ENCODE measurements at regions not wholly inside any gene's neighbourhood (a gene's known extent, or its start where the extent isn't known, plus 50 kb on each side); places are given as distances from the start of the nearest gene placed in this dataset.
"Not testable (repeated sequence)": the region's sequence is repeated elsewhere in the genome, so short reads cannot be mapped to it uniquely, and the experiment has no call there.

DNA sequence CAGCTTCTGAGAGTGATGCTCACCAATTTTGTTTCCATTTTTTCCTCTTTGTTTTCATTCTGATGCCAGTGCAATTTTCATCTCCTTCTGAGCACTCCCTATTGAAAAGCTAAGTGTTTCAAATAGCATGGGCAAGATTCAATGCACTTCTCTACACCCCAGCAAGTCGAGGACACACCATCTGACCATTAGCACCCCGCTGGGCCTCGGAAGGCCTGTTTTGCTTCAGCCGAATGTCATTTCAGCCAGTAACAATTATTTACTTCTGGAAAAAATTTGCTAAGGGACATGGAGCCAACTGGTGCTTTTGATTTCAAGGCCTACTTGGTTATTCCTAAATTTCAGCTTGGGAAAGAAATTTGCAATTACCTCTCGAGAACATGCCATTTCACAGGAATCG is 392.4 kb downstream of the RNF144A start:
- DNase-seq: no peak

DNA sequence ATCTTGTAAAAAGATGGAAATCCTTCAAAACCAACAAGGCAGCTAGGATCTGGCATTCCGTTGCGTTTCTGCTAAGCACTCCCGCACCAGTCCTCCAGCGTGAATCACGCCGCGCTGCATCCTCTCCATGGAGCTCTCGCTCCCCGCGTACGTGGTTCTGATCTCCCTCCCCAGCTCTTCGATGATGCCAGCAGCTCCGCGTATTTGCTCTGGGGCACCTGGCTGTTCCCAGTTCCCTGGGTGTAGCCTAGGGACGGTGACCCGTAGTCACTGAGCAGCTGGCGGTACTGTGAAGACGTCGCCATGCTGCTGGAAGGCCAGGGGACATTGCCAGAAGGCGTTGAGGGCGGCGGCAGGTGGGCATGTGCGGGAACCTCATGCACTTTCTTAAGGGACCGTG is 407.5 kb downstream of the RNF144A start:
- DNase-seq: no peak

DNA sequence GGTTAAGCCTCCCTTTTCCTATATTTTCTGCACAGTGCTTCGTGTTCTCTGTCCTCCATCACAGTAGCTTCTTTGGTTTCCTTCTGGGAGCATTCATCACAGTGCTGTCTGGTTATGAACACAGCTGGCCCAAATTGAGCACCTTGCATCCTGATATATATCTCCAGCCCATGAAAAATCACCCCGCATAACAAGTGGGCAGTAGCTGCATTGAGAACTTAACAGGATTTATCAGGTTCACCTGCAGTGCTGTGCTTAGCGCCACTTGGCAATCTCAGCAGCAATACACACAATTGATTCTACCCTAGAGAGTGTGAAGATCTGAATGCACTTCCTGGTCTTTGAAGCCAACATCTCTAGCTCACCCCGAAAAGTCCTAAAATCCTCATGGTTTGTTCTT is 408.0 kb downstream of the RNF144A start:
- DNase-seq: no peak

DNA sequence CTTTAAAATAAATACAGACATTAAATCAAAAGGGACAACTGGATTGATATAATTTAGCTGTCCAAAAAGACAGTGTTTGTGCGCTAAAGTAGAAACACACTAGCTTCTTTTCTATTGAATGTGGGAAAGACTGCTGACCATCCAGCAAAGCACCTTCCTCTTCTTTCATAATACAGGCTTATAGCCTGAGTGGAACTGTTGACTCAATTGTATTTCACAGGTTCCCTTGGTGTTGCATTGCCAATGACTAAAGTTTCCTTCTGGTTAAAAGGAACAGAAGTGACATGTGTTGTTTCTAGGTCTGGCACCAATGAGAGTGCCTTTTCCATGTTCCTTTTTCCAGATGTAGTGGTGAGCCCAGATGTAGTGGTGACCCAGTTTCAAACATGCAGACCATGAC is 412.3 kb downstream of the RNF144A start:
- DNase-seq: no peak

DNA sequence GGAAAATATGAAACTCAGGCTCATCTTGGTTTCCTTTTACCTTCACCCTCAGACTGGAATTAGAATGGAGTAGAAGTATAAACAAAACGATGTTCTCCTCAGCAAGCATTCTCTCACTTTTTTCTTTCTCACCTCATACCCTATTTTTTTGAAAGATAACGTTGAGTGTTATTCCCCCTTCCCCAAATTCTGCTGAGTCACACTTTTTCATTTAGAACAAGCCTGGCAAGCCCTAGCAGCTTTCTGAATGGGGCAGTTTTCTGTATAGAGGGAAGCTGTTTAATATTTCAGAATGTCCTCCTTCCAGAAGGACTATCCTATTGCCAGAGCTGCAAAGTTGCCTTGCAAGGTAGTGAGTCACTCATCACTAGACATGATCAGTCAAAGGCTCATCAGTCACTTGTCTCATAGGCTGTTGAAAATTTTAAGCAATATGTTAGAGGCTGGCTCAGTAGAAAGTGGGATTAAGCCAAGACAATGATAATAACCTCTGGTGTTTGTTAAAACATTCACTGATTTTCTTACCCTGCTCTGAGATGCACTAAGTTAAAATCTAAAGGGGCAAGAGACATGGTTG is 416.1 kb downstream of the RNF144A start:
- no peak for DNase-seq

DNA sequence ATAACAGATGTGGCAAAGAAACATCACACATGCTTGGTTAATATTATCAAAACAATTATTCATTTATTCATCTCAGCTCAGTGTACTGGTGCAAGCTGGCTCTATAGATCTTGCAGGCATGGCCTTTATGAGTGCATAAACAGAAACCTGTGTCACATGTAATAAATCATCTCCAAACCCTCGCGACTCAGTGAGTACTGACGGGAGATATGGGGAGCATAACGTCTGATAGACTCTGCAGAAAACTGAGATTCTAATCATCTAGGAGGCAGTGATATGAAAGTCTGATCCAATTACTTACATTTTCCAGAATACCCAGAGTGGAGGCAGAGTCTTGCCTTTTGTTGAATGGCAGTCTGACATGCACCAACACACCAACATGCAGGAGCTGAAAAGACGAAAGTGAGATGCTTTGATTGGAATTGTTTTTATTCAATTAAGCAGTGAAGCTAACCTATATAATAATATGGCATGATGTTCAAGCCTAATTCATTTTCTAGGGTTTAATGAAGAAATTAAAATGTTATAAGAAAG is 416.8 kb downstream of the RNF144A start:
- DNase-seq: no peak

DNA sequence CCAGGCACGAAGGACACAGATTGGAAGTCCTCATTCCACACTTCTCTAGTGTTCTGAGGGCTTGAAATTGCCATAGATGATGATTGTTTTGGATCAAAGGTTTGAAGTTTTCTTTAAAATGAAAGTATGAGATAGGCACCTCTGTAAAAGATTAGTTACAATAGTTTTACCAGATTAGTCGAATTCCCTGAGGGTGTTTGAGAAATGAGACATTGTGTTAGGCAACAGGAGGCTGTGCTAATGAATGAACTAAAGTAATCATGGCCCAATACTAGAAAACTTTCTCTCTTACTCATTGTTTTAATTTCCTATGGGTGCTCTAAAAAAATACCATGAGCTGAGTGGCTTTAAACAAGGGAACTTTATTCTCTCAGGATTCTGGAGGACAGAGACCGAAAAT is 421.7 kb downstream of the RNF144A start:
- DNase-seq: no peak

DNA sequence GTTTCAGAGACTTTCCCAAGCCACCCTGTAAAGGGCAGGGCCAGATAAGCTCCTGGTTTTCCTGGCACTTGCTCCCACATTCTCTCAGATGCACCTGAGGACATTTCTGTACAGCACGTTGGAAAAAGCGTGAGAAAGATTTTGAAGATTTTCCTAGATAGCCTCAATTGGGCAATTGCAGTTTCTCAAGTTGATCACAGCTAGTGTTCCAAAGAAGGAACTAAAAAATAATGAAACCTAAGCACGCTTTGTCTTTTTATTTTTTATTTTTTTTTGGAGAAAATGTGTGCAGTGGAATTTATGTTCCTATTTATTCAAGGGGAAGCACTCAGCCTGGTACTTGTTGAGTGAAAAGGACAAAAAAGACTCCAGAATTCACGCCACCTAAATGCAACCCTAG is 429.1 kb downstream of the RNF144A start:
- DNase-seq: no peak

DNA sequence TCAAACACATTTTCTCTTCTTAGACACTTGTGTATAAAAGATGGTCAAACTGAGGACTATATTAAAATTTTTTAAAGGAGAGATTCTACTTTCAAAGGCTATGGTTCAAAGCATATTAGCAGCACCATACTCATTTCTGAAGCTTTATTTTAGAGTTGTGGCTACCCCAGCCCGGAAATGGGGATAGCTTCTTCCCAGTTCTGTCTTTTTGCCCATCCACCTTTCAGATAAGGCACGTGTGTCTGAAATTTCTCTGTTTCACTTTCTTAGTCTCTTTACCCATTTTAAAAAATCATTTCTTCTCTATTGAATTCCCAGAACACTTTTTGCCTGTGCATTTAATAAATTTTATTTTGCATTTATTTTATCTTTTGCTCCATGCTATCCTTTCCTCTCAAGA is 431.5 kb downstream of the RNF144A start:
- no peak for DNase-seq

DNA sequence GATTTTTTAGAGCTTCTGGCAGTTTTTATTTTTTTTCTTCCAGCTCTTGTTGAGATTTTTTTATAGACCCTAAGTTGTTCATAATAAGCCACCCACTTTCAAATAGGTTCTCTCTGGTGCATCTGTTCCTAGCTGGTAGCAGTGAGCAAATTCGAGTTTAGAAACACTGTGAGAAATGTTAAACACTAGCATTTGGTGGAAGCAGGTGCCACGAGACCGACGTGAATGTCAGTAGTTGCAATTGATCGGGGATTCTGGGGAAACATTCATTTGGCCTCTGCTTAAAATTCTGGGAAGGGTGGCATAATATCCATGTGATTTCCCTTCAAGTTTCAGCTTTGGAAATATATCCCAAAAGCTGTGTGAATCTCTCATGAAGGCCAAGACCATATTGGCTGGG is 435.0 kb downstream of the RNF144A start:
- DNase-seq: no peak

DNA sequence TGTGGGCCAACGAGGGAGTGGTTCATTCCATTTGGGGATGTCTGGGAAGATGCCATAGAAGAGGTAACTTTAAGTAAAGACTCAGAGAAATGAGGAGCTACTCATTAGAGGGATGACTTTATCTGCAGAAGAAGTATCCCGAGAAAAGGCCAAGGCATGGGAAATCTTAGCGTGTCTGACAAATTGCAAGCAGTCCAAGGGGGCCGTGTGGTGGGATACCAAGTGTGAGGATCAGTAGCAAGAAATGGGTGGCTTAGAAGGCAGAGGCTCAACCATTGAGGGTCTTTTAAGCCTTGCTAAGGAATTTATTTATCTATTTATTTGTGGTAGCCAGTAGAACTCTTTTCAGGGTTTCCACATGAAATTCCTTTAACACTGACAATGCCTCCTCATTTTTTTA is 436.4 kb downstream of the RNF144A start:
- DNase-seq: no peak

DNA sequence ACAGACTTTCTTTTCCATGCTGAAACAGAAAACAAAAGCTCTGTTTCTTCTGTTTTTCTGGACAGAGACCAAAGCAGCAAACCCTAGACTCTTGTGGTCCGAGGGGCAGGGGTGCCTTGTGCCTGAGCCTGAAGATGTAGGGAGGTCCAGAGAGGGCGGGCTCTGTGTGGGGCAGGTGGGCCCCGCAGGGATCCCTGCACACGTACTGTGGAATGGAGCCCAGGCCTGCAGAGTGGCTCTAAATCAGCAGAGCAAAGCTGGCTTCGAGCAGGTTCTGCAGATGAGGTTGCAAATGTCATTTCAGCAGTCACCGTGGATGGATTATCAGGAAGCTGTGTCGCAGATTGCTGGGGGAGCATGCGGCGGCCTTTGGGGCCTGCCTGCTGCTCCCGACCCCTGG is 438.6 kb downstream of the RNF144A start:
- no peak for DNase-seq

DNA sequence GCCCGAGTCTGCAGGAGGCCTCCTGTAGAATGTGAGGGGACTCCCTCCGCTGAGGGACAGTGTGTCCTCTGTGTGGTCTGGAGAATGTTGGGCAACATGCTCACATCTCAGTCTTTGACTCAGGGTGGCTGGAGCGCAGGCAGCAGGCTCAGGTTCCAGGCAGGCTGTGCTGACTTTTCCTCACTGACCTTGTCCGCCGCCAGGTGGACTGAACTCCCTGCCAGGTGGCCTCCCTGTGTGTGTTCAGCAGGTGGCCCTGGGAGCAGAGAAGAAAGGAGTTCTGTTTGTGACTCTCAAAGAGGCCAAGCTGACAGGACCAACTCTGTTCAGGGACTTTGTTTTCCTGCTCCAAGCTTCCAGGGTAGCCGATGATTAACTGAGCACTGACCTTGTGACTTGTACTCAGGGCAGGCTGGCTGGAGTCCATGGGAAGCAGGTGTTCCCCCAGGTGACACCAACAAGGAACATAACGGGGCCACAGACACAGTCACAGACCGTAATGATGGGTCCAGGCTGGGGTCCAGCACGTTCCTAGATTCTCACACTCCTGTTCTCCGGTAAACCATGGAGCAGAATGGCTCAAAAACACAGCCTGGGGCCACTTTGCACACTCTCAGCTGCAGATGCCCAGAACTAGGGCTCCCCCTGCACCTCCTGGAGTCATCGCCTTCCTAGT is 439.8 kb downstream of the RNF144A start:
- DNase-seq: no peak

DNA sequence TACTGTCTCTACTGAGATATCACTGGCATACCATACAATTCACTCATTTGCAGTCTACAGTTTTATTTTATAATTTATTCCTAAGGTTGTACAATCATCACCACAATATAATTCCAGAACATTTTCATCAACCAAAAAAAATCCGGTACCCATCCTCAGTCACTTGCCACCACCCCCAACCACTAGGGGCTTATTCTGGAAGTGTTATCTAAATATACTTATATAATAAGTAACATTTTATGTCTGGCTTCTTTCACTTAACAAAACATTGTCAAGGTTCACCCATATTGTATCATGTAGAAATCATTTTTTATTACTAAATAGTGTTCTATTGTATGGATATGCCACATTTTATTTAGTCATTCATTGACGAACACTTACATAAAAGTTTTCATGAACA is 440.8 kb downstream of the RNF144A start:
- no peak for DNase-seq

DNA sequence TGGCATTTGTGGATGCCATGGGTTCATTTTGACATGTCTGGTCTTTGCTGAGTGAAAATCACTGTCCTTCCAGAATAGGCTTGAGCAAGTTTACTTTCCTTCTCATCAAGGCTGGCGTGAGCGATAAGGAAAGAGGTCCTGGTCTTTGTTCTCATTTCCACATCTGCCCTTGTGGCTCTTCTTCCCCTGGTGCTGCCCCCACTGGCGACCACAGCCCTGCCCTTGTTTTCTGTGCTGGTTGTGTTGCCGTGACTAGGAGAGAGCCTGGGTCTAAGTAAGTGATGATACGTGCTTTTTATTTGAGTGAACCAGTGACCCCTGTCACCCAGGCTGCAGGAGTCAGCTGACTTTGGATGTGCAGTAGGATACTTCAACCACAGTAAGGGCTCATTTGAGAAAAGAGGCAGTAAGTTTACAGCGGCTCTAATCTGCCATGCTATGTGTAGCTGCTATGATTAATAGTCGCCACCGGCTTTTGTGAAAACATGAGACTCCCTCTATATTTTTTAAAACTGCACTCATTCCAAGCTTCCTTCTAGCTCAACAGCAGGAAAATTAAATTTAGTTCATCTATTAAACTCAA is 441.7 kb downstream of the RNF144A start:
- DNase-seq: no peak

DNA sequence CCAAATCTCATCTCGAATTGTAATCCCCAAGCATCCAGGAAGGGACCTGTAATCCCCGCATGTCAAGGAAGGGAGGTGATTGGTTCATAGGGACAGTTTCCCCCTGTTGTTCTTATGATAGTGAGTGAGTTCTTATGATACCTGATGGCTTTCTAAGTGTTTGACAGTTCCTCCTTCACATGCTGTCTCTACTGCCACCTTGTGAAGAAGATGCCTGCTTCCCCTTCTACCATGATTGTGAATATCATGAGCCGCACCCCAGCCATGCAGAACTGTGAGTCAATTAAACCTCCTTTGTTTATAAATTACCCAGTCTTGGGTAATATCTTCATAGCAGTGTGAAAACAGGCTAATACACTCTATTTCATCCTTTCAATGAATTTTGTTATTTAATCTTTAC is 446.7 kb downstream of the RNF144A start:
- DNase-seq: no peak

DNA sequence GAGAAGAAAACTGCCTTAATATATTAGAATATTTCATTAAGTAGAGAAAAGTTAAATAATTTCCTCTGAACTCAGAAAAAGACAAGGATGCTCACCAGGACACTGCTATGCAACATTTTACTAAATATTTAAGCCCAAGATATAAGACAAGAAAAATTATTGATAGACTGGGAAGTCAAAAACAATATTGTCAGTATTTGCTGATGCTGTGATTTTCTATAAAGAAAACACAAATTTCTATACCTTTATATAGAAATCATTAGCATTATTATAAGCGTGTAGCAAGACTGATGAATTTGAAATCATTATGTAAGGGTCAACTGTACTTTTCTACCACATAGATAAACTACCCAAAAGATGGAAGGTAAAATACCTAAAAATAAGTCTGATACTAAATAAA is 451.0 kb downstream of the RNF144A start:
- no peak for DNase-seq

DNA sequence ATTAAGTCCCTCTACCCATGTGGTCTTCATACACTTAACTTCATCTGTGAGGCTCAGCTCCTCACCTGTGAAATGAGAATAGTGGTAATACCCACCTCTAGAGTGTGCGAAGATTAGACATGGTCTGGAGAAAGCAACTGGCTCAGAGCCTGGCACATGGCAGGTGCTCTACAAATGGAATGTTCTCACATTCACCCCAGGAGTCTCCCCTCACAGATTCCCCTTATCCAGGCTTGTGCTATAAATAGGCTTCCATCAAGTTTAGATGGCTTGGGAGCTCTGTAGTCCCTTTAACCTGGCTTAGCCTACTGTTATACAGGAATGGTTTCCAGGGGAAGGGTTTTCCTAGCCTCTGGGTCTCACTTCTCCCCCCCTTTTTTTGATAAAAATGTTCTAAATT is 455.9 kb downstream of the RNF144A start:
- no peak for DNase-seq

DNA sequence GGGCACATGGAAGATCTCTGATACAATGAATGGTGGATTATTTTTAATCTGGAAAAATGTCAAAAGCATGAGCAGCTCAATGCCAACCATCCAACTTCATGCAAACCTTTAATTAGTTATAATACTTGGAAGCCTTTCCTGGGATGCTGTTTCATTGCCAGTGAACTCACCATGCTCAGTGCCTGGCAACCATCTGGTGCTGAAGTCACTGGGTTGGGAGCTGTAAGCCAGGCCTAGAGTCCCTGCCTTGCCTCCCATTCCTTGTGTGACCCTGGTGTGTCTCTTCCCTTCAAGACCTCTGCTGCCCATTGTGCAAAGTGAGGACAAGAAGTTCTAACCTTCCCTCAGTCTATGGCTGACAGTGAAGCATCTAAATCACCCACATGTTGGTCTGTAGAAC is 458.7 kb downstream of the RNF144A start:
- DNase-seq: no peak

DNA sequence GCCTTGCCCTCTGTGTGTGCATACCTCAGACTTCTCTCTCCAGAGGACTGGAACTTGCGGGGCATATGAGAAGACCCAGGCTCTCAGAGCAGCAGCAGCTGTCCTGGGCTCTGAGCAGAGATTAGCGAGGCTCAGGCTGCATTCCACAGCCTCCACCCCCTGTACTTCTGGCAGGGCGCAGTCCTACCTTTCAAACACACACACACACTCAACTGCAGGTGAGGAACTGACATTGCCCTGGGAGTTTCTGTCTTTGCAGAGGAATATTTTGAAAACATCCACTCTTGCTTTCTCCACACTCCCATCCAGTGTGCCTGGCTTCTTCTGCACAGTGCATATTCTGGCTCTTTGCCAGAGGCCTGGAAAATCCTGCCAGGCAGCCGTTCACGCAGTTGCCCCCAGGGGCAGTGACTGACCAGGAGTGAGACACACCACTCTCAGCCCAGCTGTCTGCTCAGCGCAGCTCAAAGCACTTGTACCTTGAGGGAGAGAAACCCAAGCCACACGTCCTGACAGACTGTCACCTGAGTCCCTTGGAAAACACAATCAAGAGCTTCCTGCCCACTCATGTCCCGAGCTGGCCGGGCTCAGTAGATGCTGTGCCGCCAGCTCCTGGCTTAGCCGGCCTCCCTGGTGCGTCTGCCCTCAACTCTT is 460.8 kb downstream of the RNF144A start:
- DNase-seq: no peak

DNA sequence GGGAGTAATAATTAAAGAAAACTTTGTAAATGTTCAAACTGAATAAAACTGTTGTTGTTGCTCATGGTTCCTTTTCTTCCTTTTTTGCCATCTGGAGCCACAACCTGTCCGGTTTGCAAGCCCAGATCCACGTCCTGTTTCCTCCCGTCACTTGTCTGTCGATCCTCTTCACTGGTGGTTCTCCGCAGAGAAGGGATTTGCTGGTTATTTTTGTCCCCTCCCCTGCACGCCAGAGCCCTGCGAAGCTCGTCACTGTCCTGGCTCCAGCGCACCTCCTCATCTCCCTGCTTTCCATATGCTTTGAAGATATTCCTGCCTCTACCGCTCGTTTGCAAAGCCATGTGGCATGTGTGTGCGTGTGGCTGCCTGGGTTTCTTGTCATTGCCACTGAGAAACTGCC is 461.4 kb downstream of the RNF144A start:
- no peak for DNase-seq

DNA sequence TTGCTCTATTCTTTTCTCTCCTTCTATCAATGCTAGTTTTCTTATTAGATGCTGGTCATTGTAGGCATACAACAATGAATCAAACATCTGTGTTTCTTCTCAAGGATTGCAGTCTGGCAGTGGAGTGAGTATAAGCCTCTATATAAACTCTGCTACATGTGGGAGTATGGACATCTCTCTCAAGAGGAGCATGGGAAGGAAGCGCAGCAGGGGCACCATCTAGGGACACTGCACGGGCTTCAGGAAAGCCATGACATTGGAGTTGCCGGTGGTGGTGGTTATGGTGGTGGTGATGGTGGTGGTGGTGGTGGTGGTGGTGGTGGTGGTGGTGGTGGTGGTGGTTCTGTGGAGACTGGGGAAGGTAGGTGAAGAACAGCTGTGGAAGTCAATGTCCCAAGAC is 462.6 kb downstream of the RNF144A start:
- no peak for DNase-seq

DNA sequence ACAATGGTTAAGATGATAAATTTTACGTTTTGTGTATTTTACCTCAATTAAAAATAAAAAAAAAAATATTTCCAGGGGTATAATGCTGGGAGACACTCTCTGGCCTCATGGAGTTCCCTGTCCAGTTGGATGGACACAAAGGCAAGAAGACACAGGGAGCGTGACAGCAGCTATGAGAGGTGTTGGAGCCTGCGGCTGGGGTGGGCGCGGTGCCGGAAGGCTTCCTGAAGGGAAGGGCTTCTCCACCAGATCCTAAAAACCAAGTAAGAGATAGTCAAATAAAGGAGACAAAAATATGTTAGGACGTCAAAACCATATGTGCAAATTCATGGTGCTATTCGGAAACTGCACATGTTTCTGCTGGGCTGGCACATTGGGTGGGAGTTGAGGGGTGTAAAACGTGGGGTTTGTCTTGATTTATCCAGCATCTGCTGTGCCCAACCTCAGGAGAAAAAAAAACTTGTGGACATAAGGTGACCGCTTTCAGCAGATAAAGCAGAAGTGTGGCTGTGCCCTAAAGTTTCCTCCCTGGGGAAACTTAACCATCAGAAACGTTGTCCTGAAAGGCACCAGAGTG is 467.6 kb downstream of the RNF144A start:
- DNase-seq: no peak

DNA sequence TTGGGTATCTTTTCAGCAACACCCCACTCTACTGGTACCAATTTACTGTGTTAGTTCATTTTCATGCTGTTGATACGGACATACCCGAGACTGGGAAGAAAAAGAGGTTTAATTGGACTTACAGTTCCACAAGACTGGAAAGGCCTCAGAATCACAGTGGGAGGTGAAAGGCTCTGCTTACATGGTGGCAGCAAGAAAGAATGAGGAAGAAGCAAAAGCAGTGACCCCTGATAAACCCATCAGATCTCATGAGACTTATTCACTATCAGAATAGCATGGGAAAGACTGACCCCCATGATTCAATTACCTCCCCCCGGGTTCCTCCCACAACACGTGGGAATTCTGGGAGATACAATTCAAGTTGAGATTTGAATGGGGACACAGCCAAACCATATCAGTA is 473.1 kb downstream of the RNF144A start:
- not testable (repeated sequence) for DNase-seq
